A673 (cell line): ENCODE measurements at regions not wholly inside any gene's neighbourhood (a gene's known extent, or its start where the extent isn't known, plus 50 kb on each side); places are given as distances from the start of the nearest gene placed in this dataset.
"Not testable (repeated sequence)": the region's sequence is repeated elsewhere in the genome, so short reads cannot be mapped to it uniquely, and the experiment has no call there.

Experiments used
- BruUV-seq: library from RNA; stranded (reverse); fragments of 400-500 nt; replicated peaks from 2 replicates; lab custom pipeline; 2021; lab: Mats Ljungman, UMichigan
- CTCF ChIA-PET: fragments of 300-600 bp; sonication (Branson Sonifier 250); formaldehyde crosslinking; loops from one replicate; lab custom pipeline; 2022; ENCODE audit warnings: antibody characterized with exemption; lab: Charles Lee
- POLR2A ChIA-PET: fragments of 300-600 bp; sonication (Branson Sonifier 250); formaldehyde crosslinking; loops from one replicate; lab custom pipeline; 2022; ENCODE audit warnings: antibody characterized with exemption; ENCODE audit not compliant: low non-redundant PET; lab: Charles Lee
- DNase-seq: peaks from one replicate; pipeline ENCODE4 v3.0.0-alpha.2; 2015; ENCODE audit warnings: low spot score
- H3K27ac ChIP-seq: fragments of 200-600 bp; sonication (generic); 2 replicates; pipeline ENCODE4 v1.5.1; 2016; ENCODE audit warnings: mixed run types, low read depth, mild to moderate bottlenecking, mixed read lengths, antibody characterized with exemption, low read length; ENCODE audit not compliant: poor library complexity, severe bottlenecking
- H3K27me3 ChIP-seq: fragments of 200-600 bp; sonication (generic); replicated peaks from 2 replicates; pipeline ENCODE4 v1.6.1; 2017; ENCODE audit warnings: mixed run types, low read depth, mild to moderate bottlenecking, mixed read lengths, antibody characterized with exemption, low read length; ENCODE audit not compliant: insufficient read depth, poor library complexity
- H3K36me3 ChIP-seq: fragments of 200-600 bp; sonication (generic); 2 replicates; pipeline ENCODE4 v1.6.1; 2016; ENCODE audit warnings: mixed run types, mild to moderate bottlenecking, mixed read lengths, antibody characterized with exemption, low read length; ENCODE audit not compliant: insufficient read depth, poor library complexity, severe bottlenecking
- H3K4me1 ChIP-seq: fragments of 200-600 bp; sonication (generic); 2 replicates; pipeline ENCODE4 v1.6.1; 2017; ENCODE audit warnings: mixed run types, mild to moderate bottlenecking, mixed read lengths, antibody characterized with exemption, low read length; ENCODE audit not compliant: insufficient read depth, poor library complexity, severe bottlenecking
- H3K4me3 ChIP-seq: fragments of 200-600 bp; sonication (generic); 2 replicates; pipeline ENCODE4 v1.5.1; 2016; ENCODE audit warnings: low read depth, mixed run types, mild to moderate bottlenecking, mixed read lengths, low read length; ENCODE audit not compliant: poor library complexity, severe bottlenecking
- H3K9me3 ChIP-seq: fragments of 200-600 bp; sonication (generic); 2 replicates; pipeline ENCODE4 v1.6.1; 2016; ENCODE audit warnings: mixed run types, low read depth, mild to moderate bottlenecking, mixed read lengths, antibody characterized with exemption, low read length; ENCODE audit not compliant: poor library complexity, severe bottlenecking
- CTCF ChIP-seq: fragments of 300-800, 200-600 bp; sonication (generic); conservative IDR thresholded peaks from 2 replicates; pipeline ENCODE4 v1.5.1; 2017; ENCODE audit warnings: low read depth, mild to moderate bottlenecking, antibody characterized with exemption, low read length, moderate library complexity, mixed read lengths
- EZH2 ChIP-seq: fragments of 200-600 bp; sonication (generic); IDR thresholded peaks from 2 replicates; pipeline ENCODE4 v1.6.1; 2017; ENCODE audit warnings: borderline replicate concordance, low read depth, mild to moderate bottlenecking, mixed read lengths, antibody characterized with exemption, low read length; ENCODE audit not compliant: poor library complexity, severe bottlenecking
- intact Hi-C: fragments of 100-400 bp; cut with micrococcal nuclease; formaldehyde crosslinking; loops from one replicate; pipeline ENCODE4 v1.10.0; 2022; ENCODE audit not compliant: unreplicated experiment

DNA sequence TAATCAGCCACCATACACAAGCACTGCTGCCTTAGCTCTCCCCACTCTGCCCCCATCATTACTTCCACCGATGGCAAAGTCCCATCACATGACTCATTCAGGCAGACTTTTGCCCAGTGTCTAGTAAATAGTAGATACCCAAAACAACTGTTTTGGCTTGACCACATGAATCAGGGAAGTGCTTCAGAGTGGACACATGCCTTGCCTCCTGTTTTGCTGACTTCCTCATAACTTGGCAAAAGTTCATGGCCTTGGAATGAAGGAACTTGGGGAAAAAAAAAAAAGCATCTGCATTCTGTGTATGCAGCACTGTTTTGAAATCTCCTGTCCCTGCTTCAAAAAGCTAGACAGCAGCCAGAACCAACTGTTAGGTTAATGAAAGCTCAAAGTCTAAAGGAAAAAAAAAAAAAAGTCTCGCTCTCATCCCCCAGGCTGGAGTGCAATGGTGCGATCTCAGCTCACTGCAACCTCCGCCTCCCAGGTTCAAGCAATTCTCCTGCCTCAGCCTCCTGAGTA is 335.3 kb downstream of the FAM181B start:
- H3K4me1 ChIP-seq, result no peaks in the 10 kb centered on the region
- no peaks in the 10 kb centered on the region for H3K36me3 ChIP-seq
- POLR2A ChIA-PET, result no interaction called here
- H3K27me3 ChIP-seq, result peaks cover 3% of the 10 kb centered on the region
- TF ChIP-seq EZH2 (no peak), CTCF (no peak)
- DNase-seq, result no peak
- no peak overlapping the region for H3K27ac ChIP-seq
- no peak overlapping the region for H3K4me3 ChIP-seq
- no peaks in the 10 kb centered on the region for H3K9me3 ChIP-seq
- intact Hi-C loops, result no loop called here
- CTCF ChIA-PET, result no interaction called here
- BruUV-seq, result no TSS peak

DNA sequence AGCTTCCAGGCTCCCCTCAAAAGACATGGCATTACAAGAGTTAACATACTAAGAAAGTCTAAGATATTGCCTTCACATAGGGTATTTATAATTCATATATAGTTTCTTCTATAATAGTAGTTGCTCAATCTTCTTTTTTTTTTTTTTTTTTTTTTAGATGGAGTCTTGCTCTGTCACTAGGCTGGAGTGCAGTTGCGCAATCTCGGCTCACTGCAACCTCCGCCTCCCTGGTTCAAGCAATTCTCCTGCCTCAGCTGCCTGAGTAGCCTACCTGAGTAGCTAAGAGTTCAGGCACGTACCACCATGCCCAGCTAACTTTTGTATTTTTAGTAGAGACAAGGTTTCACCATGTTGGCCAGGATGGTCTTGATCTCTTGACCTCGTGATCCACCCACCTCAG is 337.0 kb downstream of the FAM181B start:
- H3K36me3 ChIP-seq, H3K27me3 ChIP-seq, H3K9me3 ChIP-seq, DNase-seq, CTCF ChIA-PET, H3K4me3 ChIP-seq, intact Hi-C loops, H3K27ac ChIP-seq, BruUV-seq, H3K4me1 ChIP-seq, POLR2A ChIA-PET: not testable (repeated sequence)

DNA sequence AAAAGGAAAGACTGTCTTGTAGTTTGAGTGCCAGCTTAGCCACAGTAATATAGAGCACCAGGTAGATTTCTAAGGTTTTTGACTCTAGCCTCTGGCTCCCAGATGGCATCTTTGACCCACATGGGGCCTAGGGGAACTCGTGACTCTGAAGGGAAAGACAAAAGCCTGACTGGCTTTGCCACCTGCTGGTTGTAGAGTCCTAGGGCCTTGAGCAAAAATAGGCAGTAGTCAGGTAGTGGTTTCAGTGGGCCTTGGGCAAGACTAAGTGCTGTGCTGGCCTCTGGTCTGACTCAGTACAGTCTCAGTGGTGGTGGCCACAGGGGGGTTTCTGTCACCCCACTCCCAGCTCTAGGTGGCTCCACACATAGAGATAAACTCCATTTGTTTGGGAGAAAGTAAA is 349.4 kb downstream of the FAM181B start:
- ChIA-PET POLR2A (no interaction called here), CTCF (no interaction called here)
- TF ChIP-seq CTCF, result no peak
- no peak for TF ChIP-seq EZH2
- intact Hi-C loops, result no loop called here
- no peak for DNase-seq
- Histone ChIP-seq H3K9me3 (no peaks in the 10 kb centered on the region), H3K4me1 (no peaks in the 10 kb centered on the region), H3K27me3 (no peaks in the 10 kb centered on the region), H3K36me3 (no peaks in the 10 kb centered on the region), H3K4me3 (no peak overlapping the region), H3K27ac (no peak overlapping the region)
- no TSS peak for BruUV-seq

DNA sequence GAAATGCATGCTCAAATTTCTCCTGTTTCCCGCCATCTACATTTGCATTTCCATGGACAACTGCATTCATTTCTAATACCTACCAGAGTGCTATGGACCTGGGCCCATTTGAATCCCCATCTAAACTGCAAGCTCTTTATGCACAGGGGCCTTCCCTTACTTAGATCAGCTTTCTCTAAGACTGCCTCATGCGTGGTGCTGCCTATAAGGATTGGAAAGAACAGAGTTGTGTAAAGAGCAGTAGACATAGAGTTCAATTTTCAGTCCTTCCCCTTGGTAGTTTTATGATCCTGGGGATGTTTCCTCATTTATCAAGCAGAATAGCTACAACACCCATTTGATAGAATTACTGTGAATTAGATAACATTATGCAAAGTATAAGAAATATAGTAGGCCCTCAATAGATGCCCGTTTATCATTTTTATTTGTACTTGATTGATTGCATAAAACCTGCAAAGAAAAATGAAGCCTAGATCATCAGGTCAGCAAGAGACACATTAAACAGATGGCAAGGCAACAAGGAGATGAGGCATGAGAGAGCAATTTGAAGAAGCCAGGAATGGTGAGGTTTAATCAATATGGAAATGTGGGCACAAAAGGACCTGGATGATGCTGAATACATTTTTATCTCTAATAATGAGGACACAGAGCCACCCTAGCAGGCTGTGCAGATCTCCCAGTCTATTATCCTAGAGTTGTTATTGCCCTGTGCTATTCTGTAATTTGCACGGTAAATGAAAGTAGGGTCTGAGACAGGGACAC is 359.7 kb downstream of the FAM181B start:
- intact Hi-C loops, result no loop called here
- BruUV-seq, result no TSS peak
- H3K4me1 ChIP-seq, result no peaks in the 10 kb centered on the region
- H3K9me3 ChIP-seq, result no peaks in the 10 kb centered on the region
- H3K27me3 ChIP-seq, result no peaks in the 10 kb centered on the region
- ChIA-PET CTCF (no interaction called here), POLR2A (no interaction called here)
- no peak overlapping the region for H3K27ac ChIP-seq
- no peaks in the 10 kb centered on the region for H3K36me3 ChIP-seq
- DNase-seq, result no peak
- TF ChIP-seq EZH2 (no peak), CTCF (no peak)
- no peak overlapping the region for H3K4me3 ChIP-seq
